SK-N-MC (cell line): ENCODE measurements at regions not wholly inside any gene's neighbourhood (a gene's known extent, or its start where the extent isn't known, plus 50 kb on each side); places are given as distances from the start of the nearest gene placed in this dataset.

Source experiments
- EZH2 ChIP-seq: fragments of 200-600 bp; sonication (generic); IDR thresholded peaks from one replicate; pipeline ENCODE4 v1.6.1; 2017; ENCODE audit warnings: antibody characterized with exemption
- FOXP2 ChIP-seq: optimal IDR thresholded peaks from 2 replicates; pipeline ENCODE3; 2011; ENCODE audit warnings: mild to moderate bottlenecking, moderate library complexity; ENCODE audit not compliant: insufficient read depth; ENCODE audit errors: extremely low read length, control extremely low read depth
- POLR2AphosphoS5 ChIP-seq: IDR thresholded peaks from 2 replicates; pipeline ENCODE4 v1.6.1; 2012; ENCODE audit warnings: mild to moderate bottlenecking, low read depth, low read length, borderline replicate concordance

GRCh38 chr20:12762725-12763124 lies 246.0 kb upstream of the SPTLC3 start:
- TF ChIP-seq POLR2AphosphoS5 = no peak
- no peak for TF ChIP-seq FOXP2
- no peak for TF ChIP-seq EZH2
